Upper lobe of left lung (tissue), 6 donors: ENCODE measurements at regions not wholly inside any gene's neighbourhood (a gene's known extent, or its start where the extent isn't known, plus 50 kb on each side); places are given as distances from the start of the nearest gene placed in this dataset.

ENCODE experiments used
- ATAC-seq, 2 donors: fragments of 200-7000 bp; cut with Tn5 transposase; one replicate each; pipeline ENCODE4 v1.9.1; 2022; ENCODE audit warnings: mild to moderate bottlenecking in 2 of 2, moderate library complexity in 2 of 2; ENCODE audit not compliant: low FRiP score in 2 of 2
- DNase-seq, 2 donors: peaks; one replicate each; pipeline ENCODE4 v3.0.0-alpha.2; 2019 to 2020
- H3K27ac ChIP-seq, 4 donors: fragments of 200-600 bp; sonication (generic); one replicate each; pipeline ENCODE4 v1.5.1; 2016 to 2019
- H3K27me3 ChIP-seq, 4 donors: fragments of 200-600 bp; sonication (generic); one replicate each; pipeline ENCODE4 v1.5.1; 2017 to 2019
- H3K36me3 ChIP-seq, 4 donors: fragments of 200-600 bp; sonication (generic); one replicate each; pipeline ENCODE4 v1.5.1; 2016 to 2019
- H3K4me1 ChIP-seq, 4 donors: fragments of 200-600 bp; sonication (generic); one replicate each; pipeline ENCODE4 v1.5.1; 2018 to 2019
- H3K4me3 ChIP-seq, 4 donors: fragments of 200-600 bp; sonication (generic); one replicate each; pipeline ENCODE4 v1.5.1; 2017 to 2019; ENCODE audit warnings: mild to moderate bottlenecking in 2 of 4, moderate library complexity in 1 of 4
- H3K9me3 ChIP-seq, 4 donors: fragments of 200-600 bp; sonication (generic); one replicate each; pipeline ENCODE4 v1.5.1; 2018 to 2019
- CTCF ChIP-seq, 6 experiments: fragments of 450-650 bp in 4 of 6; fragments of 200-600 bp in 2 of 6; sonication (generic) in 2 of 6; IDR thresholded peaks; one replicate each; pipeline ENCODE4 v1.5.1; 2016 to 2019; ENCODE audit warnings: antibody characterized with exemption in 6 of 6
- EP300 ChIP-seq, 4 donors: sonication (generic); formaldehyde crosslinking; IDR thresholded peaks; one replicate each; pipeline ENCODE4 v1.5.1; 2017; ENCODE audit warnings: antibody characterized with exemption in 4 of 4, control low read depth in 2 of 4
- POLR2A ChIP-seq, 4 donors: fragments of 450-650 bp; IDR thresholded peaks; one replicate each; pipeline ENCODE4 v1.5.1; 2016 to 2017; ENCODE audit warnings: antibody characterized with exemption in 4 of 4, mild to moderate bottlenecking in 2 of 4
- POLR2AphosphoS5 ChIP-seq, 2 donors: sonication (generic); formaldehyde crosslinking; IDR thresholded peaks; one replicate each; pipeline ENCODE4 v1.5.1; 2017; ENCODE audit warnings: antibody characterized with exemption in 2 of 2
- WGBS, 2 donors: methylation state at CpG; one replicate each; pipeline ENCODE4 v1.1.5; 2017 to 2018; 5-methylcytosine and 5-hydroxymethylcytosine counted together
- donor health status: DM: no; HTN: no; CAD: no; lungs with moderate emphysema.
- donor health status: DM: no; HTN: yes; CAD: no; lungs with severe emphysema.

DNA sequence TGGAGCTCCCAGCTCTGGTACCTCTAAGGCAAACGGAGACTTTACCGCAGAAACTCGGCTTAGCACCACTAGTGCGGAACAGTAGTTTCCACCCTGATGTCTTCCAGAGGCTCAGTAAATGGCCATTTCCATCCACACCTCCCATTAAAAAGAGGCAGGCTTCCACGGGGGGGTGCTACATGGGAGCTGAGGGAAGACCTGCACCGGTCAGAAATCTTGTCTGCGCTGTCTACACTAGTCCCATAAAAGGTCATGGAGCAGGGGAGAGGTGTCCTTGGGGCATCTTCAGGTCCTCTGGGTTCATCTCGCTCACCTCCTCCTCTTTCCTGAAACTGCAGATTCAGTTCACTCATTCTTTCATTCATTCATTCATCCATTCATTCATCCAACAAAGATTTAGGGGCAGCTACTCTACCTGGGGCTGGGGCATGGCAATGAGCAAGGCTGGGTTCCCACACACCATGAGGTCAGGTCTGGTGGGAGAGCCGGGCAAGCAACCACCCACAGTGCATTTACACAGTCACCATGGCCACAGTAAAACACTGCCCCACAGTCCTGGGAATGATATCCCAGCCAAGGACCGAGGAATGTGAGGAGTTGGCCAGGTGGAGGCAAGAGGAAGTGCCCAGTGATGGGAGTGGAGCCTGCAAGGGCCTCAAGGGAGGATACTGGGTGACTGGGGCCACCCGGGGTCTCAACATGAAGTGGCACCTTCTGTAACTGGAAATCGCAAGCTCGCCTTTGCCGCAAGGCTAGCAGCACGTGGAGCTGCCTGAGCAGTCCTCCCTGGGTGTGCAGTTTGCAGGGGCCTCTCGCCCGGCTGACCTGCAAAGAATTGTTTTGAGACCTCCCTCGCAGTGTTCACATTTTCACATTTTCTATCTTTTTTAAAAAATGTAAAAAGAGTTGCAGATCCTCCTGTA is 180.2 kb upstream of the RAB6C start:
- Histone ChIP-seq H3K27ac (no peak overlapping the region), H3K27me3 (no peaks in the 10 kb centered on the region), H3K9me3 (no peaks in the 10 kb centered on the region), H3K4me1 (no peaks in the 10 kb centered on the region), H3K4me3 (no peak overlapping the region), H3K36me3 (no peaks in the 10 kb centered on the region)
- WGBS, 2 donors, result 87% methylated on average over 14 to 18 of the region's 18 CpGs
- no peak for ATAC-seq
- DNase-seq, result no peak
- no peak for TF ChIP-seq POLR2A (IDR thresholded peaks at IDR 0.05)
- TF ChIP-seq EP300 (IDR thresholded peaks at IDR 0.05), result no peak
- no peak for TF ChIP-seq CTCF (IDR thresholded peaks at IDR 0.05)
- no peak for TF ChIP-seq POLR2AphosphoS5 (IDR thresholded peaks at IDR 0.05)

DNA sequence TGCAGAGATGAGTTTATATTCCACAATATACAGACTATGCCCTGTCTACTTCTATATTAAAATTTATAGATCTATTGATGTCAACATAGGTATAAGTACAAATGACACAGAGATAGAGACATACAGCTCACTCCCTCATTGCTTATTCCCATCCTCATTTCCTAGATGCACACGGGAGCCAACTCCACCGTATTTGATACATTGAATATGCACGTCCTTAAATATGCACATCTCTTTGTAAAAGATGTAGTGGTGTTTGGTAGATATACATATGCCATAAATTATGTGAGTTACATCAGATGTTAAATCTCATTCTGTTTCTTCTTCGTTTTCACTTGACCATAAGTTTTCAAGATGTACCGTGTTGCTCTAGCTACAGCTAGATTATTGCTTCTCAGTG is 179.2 kb upstream of the RAB6C start:
- no peaks in the 10 kb centered on the region for H3K9me3 ChIP-seq
- TF ChIP-seq POLR2AphosphoS5 (IDR thresholded peaks at IDR 0.05), result no peak
- TF ChIP-seq EP300 (IDR thresholded peaks at IDR 0.05), result no peak
- TF ChIP-seq POLR2A (IDR thresholded peaks at IDR 0.05), result no peak
- TF ChIP-seq CTCF (IDR thresholded peaks at IDR 0.05), result no peak
- no peak overlapping the region for H3K4me3 ChIP-seq
- DNase-seq (no peak), ATAC-seq (no peak)
- no peaks in the 10 kb centered on the region for H3K27me3 ChIP-seq
- 81 to 92% methylated on average over 5 of the region's 5 CpGs for WGBS, 2 donors
- H3K4me1 ChIP-seq, result no peaks in the 10 kb centered on the region
- no peak overlapping the region for H3K27ac ChIP-seq
- H3K36me3 ChIP-seq, result no peaks in the 10 kb centered on the region

DNA sequence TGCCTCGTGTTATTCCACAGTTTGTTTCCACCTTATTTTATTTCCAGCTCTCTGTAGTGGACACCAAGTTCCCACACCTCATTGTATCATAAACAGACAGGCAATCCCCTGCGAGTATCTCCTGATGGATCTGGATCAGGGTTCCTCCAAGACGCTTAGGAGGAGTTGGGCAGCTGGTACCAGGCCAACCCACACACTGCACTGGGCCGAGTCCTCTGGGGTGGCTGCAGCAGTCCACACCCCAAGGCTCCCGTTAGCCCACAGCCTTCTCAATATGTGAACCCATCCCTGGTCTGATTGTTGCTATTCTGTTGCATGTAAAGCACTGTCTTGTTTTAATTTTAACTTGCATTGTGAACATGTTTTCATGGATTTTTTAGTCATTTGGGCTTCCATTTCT is 178.8 kb upstream of the RAB6C start:
- no peak for TF ChIP-seq CTCF (IDR thresholded peaks at IDR 0.05)
- no peak for TF ChIP-seq POLR2AphosphoS5 (IDR thresholded peaks at IDR 0.05)
- TF ChIP-seq POLR2A (IDR thresholded peaks at IDR 0.05), result no peak
- ATAC-seq (no peak), DNase-seq (no peak)
- Histone ChIP-seq H3K4me3 (no peak overlapping the region), H3K9me3 (no peaks in the 10 kb centered on the region), H3K27me3 (no peaks in the 10 kb centered on the region), H3K4me1 (no peaks in the 10 kb centered on the region), H3K36me3 (no peaks in the 10 kb centered on the region), H3K27ac (no peak overlapping the region)
- WGBS, 2 donors, result 61 to 78% methylated on average over 5 of the region's 5 CpGs

DNA sequence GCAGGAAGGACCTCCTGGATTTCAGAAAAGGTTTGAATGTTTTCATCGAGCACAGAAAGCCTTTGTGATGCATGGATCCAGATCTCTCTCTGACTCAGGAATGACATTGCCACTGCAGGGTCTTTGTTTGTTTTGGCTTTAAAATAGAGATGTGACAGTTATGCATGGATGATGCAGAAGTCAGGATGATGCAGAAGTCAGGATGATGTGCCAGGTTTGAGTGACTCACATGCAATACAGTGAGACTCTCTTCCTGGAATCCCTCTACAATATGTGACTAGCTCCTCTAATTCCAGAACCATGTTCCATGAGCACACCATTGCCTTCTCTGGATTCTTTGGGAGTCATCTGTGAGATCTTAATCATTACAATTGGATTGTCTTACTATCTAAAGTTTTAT is 177.9 kb upstream of the RAB6C start:
- Histone ChIP-seq H3K36me3 (no peaks in the 10 kb centered on the region), H3K27ac (no peak overlapping the region), H3K9me3 (no peaks in the 10 kb centered on the region), H3K4me3 (no peak overlapping the region), H3K27me3 (no peaks in the 10 kb centered on the region), H3K4me1 (no peaks in the 10 kb centered on the region)
- ATAC-seq, result no peak
- WGBS, 2 donors, result 78 to 82% methylated on average over 1 of the region's 1 CpG
- no peak for DNase-seq
- TF ChIP-seq CTCF (IDR thresholded peaks at IDR 0.05) (no peak), POLR2A (IDR thresholded peaks at IDR 0.05) (no peak), EP300 (IDR thresholded peaks at IDR 0.05) (no peak), POLR2AphosphoS5 (IDR thresholded peaks at IDR 0.05) (no peak)

GRCh38 chr2:129802290-129802689 is 177.2 kb upstream of the RAB6C start:
- TF ChIP-seq POLR2AphosphoS5 (IDR thresholded peaks at IDR 0.05) (no peak), POLR2A (IDR thresholded peaks at IDR 0.05) (no peak), CTCF (IDR thresholded peaks at IDR 0.05) (no peak), EP300 (IDR thresholded peaks at IDR 0.05) (no peak)
- no peaks in the 10 kb centered on the region for H3K9me3 ChIP-seq
- no peaks in the 10 kb centered on the region for H3K36me3 ChIP-seq
- ATAC-seq, result no peak
- H3K4me1 ChIP-seq, result no peaks in the 10 kb centered on the region
- no peak for DNase-seq
- WGBS, 2 donors, result 54 to 68% methylated on average over 3 to 5 of the region's 5 CpGs
- H3K27me3 ChIP-seq, result no peaks in the 10 kb centered on the region
- H3K27ac ChIP-seq, result no peak overlapping the region
- no peak overlapping the region for H3K4me3 ChIP-seq
